Panc1 (cell line): ENCODE measurements at regions not wholly inside any gene's neighbourhood (a gene's known extent, or its start where the extent isn't known, plus 50 kb on each side); places are given as distances from the start of the nearest gene placed in this dataset.

ENCODE experiments used
- ATAC-seq: fragments of 200-7000 bp; cut with Tn5 transposase; 2 replicates; pipeline ENCODE4 v1.9.1; 2020; ENCODE audit warnings: mild to moderate bottlenecking, moderate library complexity
- BruUV-seq: library from RNA; stranded (reverse); fragments of 400-500 nt; replicated peaks from 2 replicates; lab custom pipeline; 2021; lab: Mats Ljungman, UMichigan
- CTCF ChIA-PET: fragments of 300-600 bp; sonication (Branson Sonifier 250); formaldehyde crosslinking; loops from one replicate; lab custom pipeline; 2022; ENCODE audit warnings: antibody characterized with exemption; lab: Charles Lee
- POLR2A ChIA-PET: fragments of 300-600 bp; sonication (Branson Sonifier 250); formaldehyde crosslinking; loops from one replicate; lab custom pipeline; 2022; ENCODE audit warnings: antibody characterized with exemption; lab: Charles Lee
- DNase-seq: peaks from one replicate; pipeline ENCODE4 v3.0.0-alpha.2; 2010; ENCODE audit warnings: low read depth, low spot score
- H3K27ac ChIP-seq: 2 replicates; pipeline ENCODE4 v1.5.1; 2011; ENCODE audit warnings: mild to moderate bottlenecking, low read length, inconsistent platforms
- H3K27me3 ChIP-seq: fragments of 200-500 bp; sonication (Bioruptor generic); 2 replicates; pipeline ENCODE4 v1.6.0; 2014; ENCODE audit warnings: low read length, inconsistent platforms; ENCODE audit not compliant: control insufficient read depth, insufficient read depth
- H3K36me3 ChIP-seq: fragments of 200-500 bp; sonication (Bioruptor generic); 2 replicates; pipeline ENCODE4 v1.5.1; 2014; ENCODE audit warnings: inconsistent platforms, mild to moderate bottlenecking, low read length, moderate library complexity; ENCODE audit not compliant: control insufficient read depth, insufficient read depth
- H3K4me1 ChIP-seq: 2 replicates; pipeline ENCODE4 v1.5.1; 2011; ENCODE audit warnings: inconsistent platforms, mild to moderate bottlenecking, low read length, moderate library complexity; ENCODE audit not compliant: control insufficient read depth, insufficient read depth
- H3K4me3 ChIP-seq, 2 experiments: 2 replicates each; pipeline ENCODE4 v1.5.1; 2011 to 2012; ENCODE audit warnings: low read depth in 2 of 2, low read length in 2 of 2, mild to moderate bottlenecking in 2 of 2, inconsistent platforms in 1 of 2, moderate library complexity in 1 of 2
- H3K9me3 ChIP-seq: fragments of 200-500 bp; sonication (Bioruptor generic); 2 replicates; pipeline ENCODE4 v1.5.1; 2014; ENCODE audit warnings: low read depth, mild to moderate bottlenecking, inconsistent platforms, low read length, moderate library complexity; ENCODE audit not compliant: control insufficient read depth, insufficient read depth
- POLR2AphosphoS5 ChIP-seq: IDR thresholded peaks from 2 replicates; pipeline ENCODE4 v1.6.1; 2012; ENCODE audit warnings: mild to moderate bottlenecking, low read depth, low read length, moderate library complexity
- REST ChIP-seq, 2 experiments: IDR thresholded peaks; 2 replicates each; pipeline ENCODE4 v1.6.1; 2011 to 2012; ENCODE audit warnings: low read depth in 2 of 2, control low read depth in 1 of 2, low read length in 1 of 2, mild to moderate bottlenecking in 1 of 2, moderate library complexity in 1 of 2; ENCODE audit not compliant: insufficient read depth in 1 of 2
- SIN3A ChIP-seq: IDR thresholded peaks from 2 replicates; pipeline ENCODE4 v1.6.1; 2012; ENCODE audit warnings: low read depth, mild to moderate bottlenecking, low read length, moderate library complexity, borderline replicate concordance; ENCODE audit not compliant: insufficient read depth
- TCF7L2 ChIP-seq: IDR thresholded peaks from 2 replicates; pipeline ENCODE4 v1.6.1; 2011; ENCODE audit warnings: mild to moderate bottlenecking, low read depth, low read length, inconsistent platforms
- in situ Hi-C: cut with HindIII; loops from 2 replicates; pipeline ENCODE4 v1.10.0; 2016; ENCODE audit warnings: low sequenced_read_pairs, low pct_unique_long_range_greater_than_20kb
- intact Hi-C: fragments of 100-400 bp; cut with micrococcal nuclease; formaldehyde crosslinking; loops from one replicate; pipeline ENCODE4 v1.10.0; 2022; ENCODE audit not compliant: unreplicated experiment
- TF ChIP-seq, protein P1 (sequence below): fragments of 450-650 bp; IDR thresholded peaks from 2 replicates; pipeline ENCODE4 v1.5.1; 2017; ENCODE audit warnings: mild to moderate bottlenecking

- CTCF ChIA-PET = no interaction called here
- BruUV-seq = no TSS peak
These were observed 53.6 kb upstream of the APC start for GRCh38 chr5:112684121-112684520.

GRCh38 chr5:112684737-112685136 is 52.9 kb upstream of the APC start:
- H3K27me3 ChIP-seq = peaks cover 11% of the 10 kb centered on the region
- H3K9me3 ChIP-seq = no peaks in the 10 kb centered on the region
- ChIA-PET POLR2A (interaction anchor here (0.6 kb wide), 1 partner anchor 96 kb away, joined by 3 read pairs; no protein-coding TSS in a partner anchor), CTCF (no interaction called here)
- ATAC-seq (no peak), DNase-seq (no peak)
- no peak overlapping the region for H3K27ac ChIP-seq
- H3K36me3 ChIP-seq = no peaks in the 10 kb centered on the region
- H3K4me1 ChIP-seq = no peaks in the 10 kb centered on the region
- TF ChIP-seq TCF7L2 (no peak), POLR2AphosphoS5 (no peak), REST (IDR thresholded peaks at IDR 0.05; ENCODE audit: insufficient read depth in 1 of 2, low read depth in 2 of 2, low read length in 1 of 2) (no peak), SIN3A (no peak)
- TF ChIP-seq, protein P1, sequence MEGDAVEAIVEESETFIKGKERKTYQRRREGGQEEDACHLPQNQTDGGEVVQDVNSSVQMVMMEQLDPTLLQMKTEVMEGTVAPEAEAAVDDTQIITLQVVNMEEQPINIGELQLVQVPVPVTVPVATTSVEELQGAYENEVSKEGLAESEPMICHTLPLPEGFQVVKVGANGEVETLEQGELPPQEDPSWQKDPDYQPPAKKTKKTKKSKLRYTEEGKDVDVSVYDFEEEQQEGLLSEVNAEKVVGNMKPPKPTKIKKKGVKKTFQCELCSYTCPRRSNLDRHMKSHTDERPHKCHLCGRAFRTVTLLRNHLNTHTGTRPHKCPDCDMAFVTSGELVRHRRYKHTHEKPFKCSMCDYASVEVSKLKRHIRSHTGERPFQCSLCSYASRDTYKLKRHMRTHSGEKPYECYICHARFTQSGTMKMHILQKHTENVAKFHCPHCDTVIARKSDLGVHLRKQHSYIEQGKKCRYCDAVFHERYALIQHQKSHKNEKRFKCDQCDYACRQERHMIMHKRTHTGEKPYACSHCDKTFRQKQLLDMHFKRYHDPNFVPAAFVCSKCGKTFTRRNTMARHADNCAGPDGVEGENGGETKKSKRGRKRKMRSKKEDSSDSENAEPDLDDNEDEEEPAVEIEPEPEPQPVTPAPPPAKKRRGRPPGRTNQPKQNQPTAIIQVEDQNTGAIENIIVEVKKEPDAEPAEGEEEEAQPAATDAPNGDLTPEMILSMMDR = no peak
- H3K4me3 ChIP-seq = no peak overlapping the region
- in situ Hi-C loops = no loop called here
- BruUV-seq = no TSS peak
- intact Hi-C loops = no loop called here

More at GRCh38 chr5:112684121-112684520, 53.6 kb upstream of the APC start:
- no peak for TF ChIP-seq TCF7L2
- no peak for TF ChIP-seq POLR2AphosphoS5
- TF ChIP-seq REST (IDR thresholded peaks at IDR 0.05; ENCODE audit: insufficient read depth in 1 of 2, low read depth in 2 of 2, low read length in 1 of 2) = no peak
- TF ChIP-seq SIN3A = no peak
- TF ChIP-seq, protein P1 = no peak
- Histone ChIP-seq H3K4me1 (no peaks in the 10 kb centered on the region), H3K36me3 (no peaks in the 10 kb centered on the region), H3K9me3 (no peaks in the 10 kb centered on the region), H3K27me3 (peaks cover 11% of the 10 kb centered on the region), H3K4me3 (no peak overlapping the region), H3K27ac (no peak overlapping the region)
- no peak for DNase-seq
- intact Hi-C loops (no loop called here), in situ Hi-C loops (no loop called here)
- POLR2A ChIA-PET = no interaction called here
- ATAC-seq = no peak
